ENCODE measurements at regions not wholly inside any gene's neighbourhood (a gene's known extent, or its start where the extent isn't known, plus 50 kb on each side); places are given as distances from the start of the nearest gene placed in this dataset.

DNA sequence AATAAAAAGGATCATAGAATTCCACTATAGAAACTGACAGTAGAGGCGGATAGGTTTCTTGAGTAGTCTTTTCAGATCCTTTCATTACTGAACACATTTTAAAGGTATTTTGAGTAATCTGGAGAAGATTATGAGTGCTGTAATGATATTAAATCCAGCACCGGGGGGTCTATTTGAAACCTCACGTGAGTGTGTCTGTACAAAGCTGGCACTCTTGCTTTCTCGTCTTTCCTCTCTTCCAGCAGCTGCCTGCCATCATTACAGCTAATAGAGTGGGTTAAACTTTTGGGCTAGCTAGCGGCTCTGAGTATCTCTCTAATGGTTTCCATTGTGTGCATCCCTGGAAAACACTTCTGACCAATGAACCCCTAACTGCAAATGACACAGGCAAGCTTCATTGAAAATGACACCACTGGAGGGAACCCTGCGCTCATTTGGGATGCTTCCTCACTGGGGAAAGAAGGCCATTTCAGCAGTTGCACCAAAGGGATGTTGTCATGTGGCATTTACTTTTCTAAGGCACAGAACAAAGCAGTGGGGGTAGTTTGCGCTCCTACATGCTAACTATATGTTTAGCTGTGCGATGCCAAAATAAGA, 101.0 kb downstream of the HRH4 start:
- TF ChIP-seq REST (IDR thresholded peaks at IDR 0.05; ENCODE audit: insufficient read depth in 1 of 2, low read depth in 2 of 2, low read length in 2 of 2) (no peak), FOXP2 (optimal IDR thresholded peaks at IDR 0.05; ENCODE audit: borderline replicate concordance, extremely low read depth, extremely low read length, insufficient read depth) (no peak), POLR2AphosphoS5 (IDR thresholded peaks at IDR 0.05; ENCODE audit: low read depth, low read length) (no peak)

GRCh38 chr18:24567199-24567598, 106.8 kb downstream of the HRH4 start:
- TF ChIP-seq SIN3A (IDR thresholded peaks at IDR 0.05; ENCODE audit: borderline replicate concordance, insufficient read depth, low read length), result no peak
- TF ChIP-seq TAF1 (IDR thresholded peaks at IDR 0.05; ENCODE audit: borderline replicate concordance, insufficient read depth, low read length), result no peak
- TF ChIP-seq FOXP2 (optimal IDR thresholded peaks at IDR 0.05; ENCODE audit: borderline replicate concordance, extremely low read depth, extremely low read length, insufficient read depth), result no peak
- TF ChIP-seq POLR2AphosphoS5 (IDR thresholded peaks at IDR 0.05; ENCODE audit: low read depth, low read length), result no peak

DNA sequence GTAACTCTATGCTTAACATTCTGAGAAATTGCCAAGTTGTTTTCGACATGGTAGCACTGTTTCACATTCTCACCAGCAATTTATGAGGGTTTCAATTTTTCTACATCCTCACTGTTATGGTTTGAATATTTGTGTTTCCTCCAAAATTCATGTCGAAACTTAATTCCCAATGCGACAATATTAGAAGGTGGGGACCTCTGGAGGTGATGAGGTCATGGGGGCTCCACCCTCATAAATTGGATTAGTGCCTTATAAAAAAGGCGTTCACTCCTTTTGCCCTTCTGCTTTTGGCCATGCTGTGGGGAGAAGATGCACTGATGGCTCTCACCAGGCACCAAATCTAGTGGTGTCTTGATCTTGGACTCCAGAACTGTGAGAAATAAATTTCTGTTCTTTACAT, 110.3 kb downstream of the HRH4 start:
- no peak for TF ChIP-seq FOXP2 (optimal IDR thresholded peaks at IDR 0.05; ENCODE audit: borderline replicate concordance, extremely low read depth, extremely low read length, insufficient read depth)
- TF ChIP-seq REST (IDR thresholded peaks at IDR 0.05; ENCODE audit: insufficient read depth in 1 of 2, low read depth in 2 of 2, low read length in 2 of 2), result no peak
- no peak for TF ChIP-seq SIN3A (IDR thresholded peaks at IDR 0.05; ENCODE audit: borderline replicate concordance, insufficient read depth, low read length)
- TF ChIP-seq TAF1 (IDR thresholded peaks at IDR 0.05; ENCODE audit: borderline replicate concordance, insufficient read depth, low read length), result no peak
- no peak for TF ChIP-seq POLR2AphosphoS5 (IDR thresholded peaks at IDR 0.05; ENCODE audit: low read depth, low read length)

GRCh38 chr18:24582771-24583170, 122.3 kb downstream of the HRH4 start:
- TF ChIP-seq REST (IDR thresholded peaks at IDR 0.05; ENCODE audit: insufficient read depth in 1 of 2, low read depth in 2 of 2, low read length in 2 of 2) (no peak), SIN3A (IDR thresholded peaks at IDR 0.05; ENCODE audit: borderline replicate concordance, insufficient read depth, low read length) (no peak), FOXP2 (optimal IDR thresholded peaks at IDR 0.05; ENCODE audit: borderline replicate concordance, extremely low read depth, extremely low read length, insufficient read depth) (no peak), POLR2AphosphoS5 (IDR thresholded peaks at IDR 0.05; ENCODE audit: low read depth, low read length) (no peak), TAF1 (IDR thresholded peaks at IDR 0.05; ENCODE audit: borderline replicate concordance, insufficient read depth, low read length) (no peak)

DNA sequence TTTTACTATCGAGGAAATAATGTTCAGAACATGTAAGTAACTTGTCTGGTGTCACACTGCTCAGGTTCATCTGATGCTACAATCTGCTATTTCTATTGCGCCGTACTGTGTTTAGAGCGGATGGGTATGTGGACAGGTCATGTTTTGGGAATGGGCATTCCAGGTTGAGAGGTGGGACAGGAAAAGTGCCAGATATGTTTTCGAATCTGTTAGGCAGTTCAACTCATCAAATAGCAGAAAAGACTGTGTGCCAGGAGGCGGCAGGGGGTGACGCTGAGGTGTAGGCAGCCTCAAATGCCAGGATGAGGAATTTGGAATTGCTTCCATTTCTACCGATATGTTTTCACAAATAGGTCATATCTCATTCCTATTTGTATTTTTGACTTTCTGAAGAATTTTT, 123.8 kb downstream of the HRH4 start:
- TF ChIP-seq POLR2AphosphoS5 (IDR thresholded peaks at IDR 0.05; ENCODE audit: low read depth, low read length) (no peak), SIN3A (IDR thresholded peaks at IDR 0.05; ENCODE audit: borderline replicate concordance, insufficient read depth, low read length) (no peak), TAF1 (IDR thresholded peaks at IDR 0.05; ENCODE audit: borderline replicate concordance, insufficient read depth, low read length) (no peak), REST (IDR thresholded peaks at IDR 0.05; ENCODE audit: insufficient read depth in 1 of 2, low read depth in 2 of 2, low read length in 2 of 2) (no peak), FOXP2 (optimal IDR thresholded peaks at IDR 0.05; ENCODE audit: borderline replicate concordance, extremely low read depth, extremely low read length, insufficient read depth) (no peak)
